Pons (tissue), 1 donor: ENCODE measurements at regions not wholly inside any gene's neighbourhood (a gene's known extent, or its start where the extent isn't known, plus 50 kb on each side); places are given as distances from the start of the nearest gene placed in this dataset.
"Not testable (repeated sequence)": the region's sequence is repeated elsewhere in the genome, so short reads cannot be mapped to it uniquely, and the experiment has no call there.

Experiments
- DNase-seq: peaks from one replicate; pipeline ENCODE4 v3.0.0-alpha.2; 2016; ENCODE audit warnings: low spot score

GRCh38 chr14:58752771-58753201 is 115.0 kb downstream of the DACT1 start:
- DNase-seq, result peak; percentile 84

GRCh38 chr14:58755031-58755925 is 117.5 kb downstream of the DACT1 start:
- no peak for DNase-seq

GRCh38 chr14:58760121-58760520 is 122.4 kb downstream of the DACT1 start:
- DNase-seq, result no peak

DNA sequence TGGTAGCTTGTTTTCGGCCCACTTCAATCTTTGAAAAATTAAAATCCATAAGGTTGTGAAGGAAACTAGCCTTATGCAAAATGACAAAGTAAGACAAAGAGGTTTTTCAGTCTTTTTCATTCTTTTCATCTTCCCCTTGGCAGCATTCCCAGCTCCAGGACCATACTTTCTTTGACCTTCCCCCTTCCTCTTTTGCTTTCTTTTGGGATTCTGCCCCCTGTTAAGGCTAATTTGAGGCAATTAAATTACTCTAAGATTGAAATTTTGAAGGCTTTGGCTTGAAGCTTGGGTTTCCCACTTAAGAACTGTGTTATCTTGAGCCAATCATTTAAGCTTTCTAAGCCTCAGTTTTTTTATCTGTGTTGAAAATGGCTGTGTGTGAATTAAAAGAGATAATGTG is 124.9 kb downstream of the DACT1 start:
- no peak for DNase-seq

DNA sequence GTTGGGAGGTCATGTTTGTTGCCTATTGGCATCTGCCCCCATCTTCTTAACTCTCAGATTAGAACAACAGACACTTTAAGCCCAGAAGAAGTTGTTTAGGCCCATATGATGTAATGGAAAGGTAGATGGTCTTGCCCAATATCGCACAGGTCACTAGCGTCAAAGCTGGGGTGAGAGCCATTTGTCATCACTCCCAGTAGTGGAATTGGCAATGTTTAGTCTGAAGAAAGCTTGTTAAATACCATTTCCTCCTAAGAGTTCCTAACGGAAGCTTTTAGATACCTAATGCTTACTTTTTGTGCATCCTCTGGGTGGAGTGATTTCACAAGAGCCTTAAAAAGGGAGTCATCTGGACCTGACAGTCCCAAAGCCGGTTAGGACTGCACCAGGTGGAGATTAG is 125.4 kb downstream of the DACT1 start:
- DNase-seq, result no peak

- DNase-seq, result no peak
Measured at GRCh38 chr14:58765418-58765831, 127.7 kb downstream of the DACT1 start.

DNA sequence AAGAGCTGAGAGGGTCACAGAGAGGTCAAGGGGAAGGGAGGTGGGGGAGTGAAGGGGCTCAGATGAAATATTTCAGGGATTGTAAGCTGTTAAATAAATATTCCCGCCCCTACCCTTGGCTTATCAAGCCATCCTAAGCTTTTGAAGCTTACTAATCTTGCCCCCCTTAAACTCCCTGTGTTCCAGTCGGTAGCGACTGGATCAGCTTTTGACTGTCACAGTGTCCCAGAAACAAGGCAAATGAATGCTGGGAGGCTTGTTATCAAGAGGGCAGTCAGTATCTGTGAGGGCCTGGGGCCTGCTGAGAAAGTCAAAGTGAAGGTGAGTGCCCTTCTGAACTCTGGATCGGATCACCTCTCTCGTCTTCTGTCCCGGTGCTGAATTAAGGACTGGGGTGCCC is 128.1 kb downstream of the DACT1 start:
- DNase-seq, result no peak

- DNase-seq, result no peak
Measured at GRCh38 chr14:58769011-58769643, 131.4 kb downstream of the DACT1 start.

GRCh38 chr14:58769771-58770170 is 132.0 kb downstream of the DACT1 start:
- no peak for DNase-seq

GRCh38 chr14:58770491-58770982 is 132.8 kb downstream of the DACT1 start:
- DNase-seq, result no peak

DNA sequence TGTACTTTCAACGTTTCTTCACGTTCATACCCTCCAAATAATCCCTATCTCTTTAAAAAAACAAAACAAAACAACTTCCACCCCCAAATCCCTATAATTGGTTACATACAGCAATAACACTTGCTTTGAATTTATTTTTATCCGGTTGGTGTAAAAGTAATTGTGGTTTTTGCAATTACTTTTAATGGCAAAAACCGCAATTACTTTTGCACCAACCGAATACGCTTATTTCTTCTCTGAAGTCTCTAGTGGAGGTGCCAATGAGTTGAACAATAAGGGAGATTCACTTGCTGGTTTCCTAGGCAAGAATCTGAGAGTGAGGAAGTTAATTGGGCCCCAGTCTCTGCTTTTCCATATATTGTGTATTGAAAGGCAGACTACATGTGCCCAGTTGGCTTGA is 133.3 kb downstream of the DACT1 start:
- DNase-seq, result no peak

DNA sequence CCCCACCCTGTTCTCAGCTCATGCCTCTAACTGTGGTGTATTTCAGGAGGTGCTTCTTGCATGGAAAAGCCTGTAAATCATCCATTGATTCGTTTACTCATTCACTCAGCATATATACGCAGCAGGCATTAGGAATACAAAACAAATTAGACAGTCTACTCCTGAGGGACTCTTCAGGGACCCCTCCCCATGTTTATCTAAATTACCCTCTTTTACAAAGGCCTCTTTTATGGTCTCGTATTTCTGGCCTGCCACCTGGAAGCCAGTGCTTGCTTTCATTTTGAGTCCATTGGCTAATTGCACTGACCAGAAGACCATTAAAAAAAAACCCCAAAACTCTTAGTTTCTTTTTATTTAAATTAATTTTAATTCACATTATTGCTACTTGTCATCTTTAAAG is 134.4 kb downstream of the DACT1 start:
- DNase-seq, result no peak

- DNase-seq, result no peak
Measured at GRCh38 chr14:58772794-58773620, 135.2 kb downstream of the DACT1 start.

DNA sequence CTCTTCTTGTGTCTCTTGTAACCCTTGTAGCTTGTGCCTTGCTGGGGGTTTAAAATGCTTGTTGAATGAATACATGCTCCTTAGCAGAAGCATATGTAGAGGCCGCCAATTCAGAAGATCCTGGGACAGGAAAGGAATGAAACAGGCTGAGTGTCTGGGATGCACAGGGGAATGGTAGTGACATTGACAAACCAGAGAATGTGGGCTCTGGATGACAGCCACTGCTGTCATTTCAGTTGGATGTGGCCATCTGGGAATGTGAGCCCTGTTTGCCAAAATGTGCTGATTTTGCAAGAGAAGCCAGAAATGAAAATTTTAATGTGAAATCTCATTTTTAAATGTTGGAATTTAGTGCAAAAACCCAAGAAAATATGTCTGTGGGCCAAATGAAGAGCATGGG is 136.8 kb downstream of the DACT1 start:
- DNase-seq, result no peak

GRCh38 chr14:58775130-58775529 is 137.4 kb downstream of the DACT1 start:
- DNase-seq, result not testable (repeated sequence)

DNA sequence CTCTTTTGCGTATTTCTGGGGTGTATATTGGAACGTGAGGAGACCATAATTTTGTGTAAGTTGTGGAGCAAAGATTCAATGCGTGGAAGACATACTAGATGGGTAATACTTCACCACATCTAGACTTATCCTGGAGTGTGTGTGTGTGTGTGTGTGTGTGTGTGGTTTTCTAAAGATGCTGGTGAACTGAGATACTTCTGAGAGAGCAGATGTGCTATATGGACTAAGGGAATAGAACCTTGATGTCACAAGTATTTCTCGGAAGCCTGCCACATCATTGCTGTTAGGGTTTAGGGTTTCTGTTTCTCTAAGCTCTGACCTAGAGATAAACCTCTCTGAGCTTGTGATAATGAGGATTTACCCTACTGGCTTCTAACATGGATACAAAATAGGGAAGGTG is 138.8 kb downstream of the DACT1 start:
- no peak for DNase-seq

GRCh38 chr14:58777541-58777979 is 139.8 kb downstream of the DACT1 start:
- DNase-seq, result no peak

- DNase-seq, result no peak
Measured at GRCh38 chr14:58778202-58778601, 140.4 kb downstream of the DACT1 start.

DNA sequence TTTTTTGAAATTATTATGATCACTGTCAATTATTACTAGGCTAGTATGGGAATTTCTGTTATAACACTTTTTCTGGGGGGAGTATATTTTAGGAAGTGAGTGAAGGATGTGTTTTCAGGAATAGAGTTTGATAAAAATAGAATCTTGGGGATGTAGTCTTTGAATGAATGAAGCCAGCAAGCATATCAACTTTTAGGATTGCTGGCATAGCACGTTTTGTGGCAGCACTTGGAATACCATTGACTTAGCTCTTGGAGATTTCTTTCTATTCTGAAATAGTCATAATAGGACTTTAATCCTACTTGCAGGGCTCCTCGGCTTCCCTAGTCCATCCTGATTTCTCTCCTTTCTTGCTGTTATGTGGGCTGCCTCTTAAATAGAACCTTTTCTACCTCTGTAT is 141.6 kb downstream of the DACT1 start:
- no peak for DNase-seq

DNA sequence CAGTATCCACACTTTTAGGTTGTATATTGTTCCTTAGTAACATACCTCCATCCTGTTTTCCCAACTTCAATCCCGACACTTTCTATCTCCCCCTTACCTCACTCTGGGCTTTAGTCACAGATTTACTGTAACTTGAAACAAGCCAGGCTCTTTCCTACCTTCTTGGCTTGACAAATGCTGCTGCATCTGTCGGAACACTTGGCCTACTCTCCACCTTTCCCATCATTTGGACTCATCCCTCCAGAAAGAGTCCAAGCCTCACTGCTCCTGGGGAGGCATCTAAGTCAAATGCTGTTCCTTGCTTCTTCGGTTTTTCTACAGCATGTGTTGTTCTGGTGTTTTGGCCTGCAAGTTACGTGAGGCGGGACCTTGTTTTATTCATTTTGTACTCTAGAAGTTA is 142.4 kb downstream of the DACT1 start:
- DNase-seq, result no peak

DNA sequence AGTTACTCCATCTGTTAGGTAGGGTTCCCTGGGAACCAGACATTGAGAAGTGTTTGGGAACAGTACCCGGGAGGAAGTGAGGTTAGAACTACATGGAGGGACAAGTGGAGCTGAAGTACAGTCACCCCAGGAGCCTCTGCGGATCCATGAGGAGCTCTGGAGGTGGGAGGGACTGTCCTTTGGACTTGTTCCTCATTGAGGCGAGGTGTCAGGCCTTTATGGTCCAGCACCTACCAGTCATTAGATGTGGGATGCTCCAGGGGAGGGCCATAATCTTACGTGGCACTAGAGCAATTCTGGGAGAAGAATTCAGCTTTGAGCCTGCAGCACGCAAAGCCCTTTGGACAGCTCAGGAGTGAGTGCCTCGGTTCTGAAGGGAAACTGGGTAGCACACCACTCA is 142.8 kb downstream of the DACT1 start:
- DNase-seq, result no peak

- DNase-seq, result no peak
Measured at GRCh38 chr14:58782011-58782410, 144.2 kb downstream of the DACT1 start.
